Keratinocyte (primary cell): ENCODE measurements at regions not wholly inside any gene's neighbourhood (a gene's known extent, or its start where the extent isn't known, plus 50 kb on each side); places are given as distances from the start of the nearest gene placed in this dataset.
A peak's percentile ranks its signal among the peaks of the same experiment; 100 is the strongest.

ENCODE experiments used
- DNase-seq: peaks from one replicate; pipeline ENCODE4 v3.0.0-alpha.2; 2011; ENCODE audit warnings: low read depth, missing footprints, low spot score
- FAIRE-seq: peaks from 2 replicates; lab custom pipeline; 2011; peaks lifted over from hg19 to GRCh38; lab: Jason Lieb, UNC
- H2AFZ ChIP-seq: 2 replicates; pipeline ENCODE4 v1.6.0; 2012; ENCODE audit warnings: low read length, control low read depth, inconsistent platforms; ENCODE audit not compliant: control insufficient read depth
- H3K27ac ChIP-seq: 2 replicates; pipeline ENCODE4 v1.5.1; 2011; ENCODE audit warnings: low read length; ENCODE audit not compliant: control insufficient read depth, insufficient read depth
- H3K27me3 ChIP-seq: 3 replicates; pipeline ENCODE4 v1.6.0; 2011; ENCODE audit warnings: low read length; ENCODE audit not compliant: control insufficient read depth, insufficient read depth; ENCODE audit errors: extremely low read depth
- H3K36me3 ChIP-seq, 2 experiments: 2 replicates in 1 of 2; 3 replicates in 1 of 2; pipeline ENCODE4 v1.5.1; 2011; ENCODE audit warnings: low read length in 2 of 2, mild to moderate bottlenecking in 1 of 2; ENCODE audit not compliant: control insufficient read depth in 2 of 2, insufficient read depth in 2 of 2; ENCODE audit errors: extremely low read depth in 1 of 2
- H3K4me1 ChIP-seq: 3 replicates; pipeline ENCODE4 v1.5.1; 2011; ENCODE audit warnings: low read length; ENCODE audit not compliant: control insufficient read depth, insufficient read depth; ENCODE audit errors: extremely low read depth
- H3K4me2 ChIP-seq: 3 replicates; pipeline ENCODE4 v1.6.0; 2011; ENCODE audit warnings: low read depth, low read length; ENCODE audit not compliant: control insufficient read depth, insufficient read depth; ENCODE audit errors: extremely low read depth
- H3K4me3 ChIP-seq, 3 experiments: fragments of 200-600 bp in 1 of 3; sonication (generic) in 1 of 3; 2 replicates in 2 of 3; 3 replicates in 1 of 3; pipeline ENCODE4 v1.5.1; 2011 to 2016; ENCODE audit warnings: low read length in 3 of 3, mild to moderate bottlenecking in 3 of 3, control low read depth in 2 of 3, inconsistent platforms in 1 of 3, low read depth in 1 of 3, mixed read lengths in 1 of 3, mixed run types in 1 of 3, moderate library complexity in 1 of 3; ENCODE audit not compliant: control insufficient read depth in 2 of 3, insufficient read depth in 2 of 3; ENCODE audit errors: extremely low read depth in 1 of 3
- H3K79me2 ChIP-seq: 2 replicates; pipeline ENCODE4 v1.6.0; 2012; ENCODE audit warnings: low read length; ENCODE audit not compliant: control insufficient read depth, insufficient read depth
- H3K9ac ChIP-seq: 3 replicates; pipeline ENCODE4 v1.6.0; 2011; ENCODE audit warnings: low read length; ENCODE audit not compliant: control insufficient read depth, insufficient read depth; ENCODE audit errors: extremely low read depth
- H3K9me1 ChIP-seq: 3 replicates; pipeline ENCODE4 v1.6.0; 2011; ENCODE audit warnings: low read length; ENCODE audit not compliant: control insufficient read depth, insufficient read depth; ENCODE audit errors: extremely low read depth
- H3K9me3 ChIP-seq: 2 replicates; pipeline ENCODE4 v1.5.1; 2012; ENCODE audit warnings: low read depth, low read length; ENCODE audit not compliant: control insufficient read depth
- H4K20me1 ChIP-seq: 3 replicates; pipeline ENCODE4 v1.6.0; 2011; ENCODE audit warnings: low read length; ENCODE audit not compliant: control insufficient read depth, insufficient read depth; ENCODE audit errors: extremely low read depth
- CTCF ChIP-seq, 3 experiments: IDR thresholded peaks in 1 of 3; conservative IDR thresholded peaks in 1 of 3; optimal IDR thresholded peaks in 1 of 3; 2 replicates in 2 of 3; 3 replicates in 1 of 3; pipeline versions ENCODE3 to v1.5.1; 2011; ENCODE audit warnings: low read length in 3 of 3, mild to moderate bottlenecking in 3 of 3, moderate library complexity in 2 of 3, control low read depth in 1 of 3, inconsistent platforms in 1 of 3; ENCODE audit not compliant: insufficient read depth in 2 of 3; ENCODE audit errors: extremely low read depth in 1 of 3
- EZH2 ChIP-seq: IDR thresholded peaks from one replicate; pipeline ENCODE4 v1.6.1; 2012; ENCODE audit warnings: inconsistent platforms, mild to moderate bottlenecking, low read length, moderate library complexity
- dilution Hi-C: fragments of 300-500 bp; cut with MboI; formaldehyde crosslinking; loops from one replicate; pipeline ENCODE4 v1.7.0; 2020; ENCODE audit warnings: low sequenced_read_pairs; ENCODE audit not compliant: extremely low pct_ligation_motif_present

GRCh38 chr2:207385076-207385475 lies 144.7 kb upstream of the CREB1 start:
- H4K20me1 ChIP-seq, result no peaks in the 10 kb centered on the region
- H3K79me2 ChIP-seq, result no peaks in the 10 kb centered on the region
- TF ChIP-seq CTCF (optimal IDR thresholded peaks at IDR 0.05 in 1 of 3, IDR thresholded peaks at IDR 0.05 in 1 of 3, conservative IDR thresholded peaks at IDR 0.05 in 1 of 3; ENCODE audit: extremely low read depth in 1 of 3, insufficient read depth in 2 of 3, low read length in 3 of 3) (no peak), EZH2 (no peak)
- H3K27me3 ChIP-seq, result no peaks in the 10 kb centered on the region
- no peak for DNase-seq
- dilution Hi-C loops, result no loop called here
- no peak overlapping the region for H2AFZ ChIP-seq
- no peak overlapping the region for H3K9ac ChIP-seq
- no peak overlapping the region for H3K27ac ChIP-seq
- H3K4me2 ChIP-seq, result no peak overlapping the region
- peaks cover 8% of the 10 kb centered on the region for H3K4me1 ChIP-seq
- FAIRE-seq, result no peak
- no peaks in the 10 kb centered on the region for H3K36me3 ChIP-seq
- peaks cover 1% of the 10 kb centered on the region for H3K9me3 ChIP-seq
- no peak overlapping the region for H3K4me3 ChIP-seq
- H3K9me1 ChIP-seq, result no peaks in the 10 kb centered on the region

GRCh38 chr2:207385903-207386302 lies 143.9 kb upstream of the CREB1 start:
- Histone ChIP-seq H3K79me2 (no peaks in the 10 kb centered on the region), H3K9me3 (peaks cover 1% of the 10 kb centered on the region), H2AFZ (no peak overlapping the region), H4K20me1 (no peaks in the 10 kb centered on the region), H3K27me3 (no peaks in the 10 kb centered on the region), H3K9me1 (no peaks in the 10 kb centered on the region), H3K36me3 (no peaks in the 10 kb centered on the region), H3K4me2 (no peak overlapping the region), H3K9ac (no peak overlapping the region), H3K4me3 (no peak overlapping the region), H3K4me1 (peaks cover 8% of the 10 kb centered on the region), H3K27ac (no peak overlapping the region)
- dilution Hi-C loops, result no loop called here
- TF ChIP-seq EZH2, result no peak
- no peak for DNase-seq
- peak; percentile 29 for FAIRE-seq

GRCh38 chr2:207387001-207387571 lies 142.7 kb upstream of the CREB1 start:
- no peak overlapping the region for H3K9ac ChIP-seq
- FAIRE-seq (peak; percentile 23), DNase-seq (no peak)
- no peaks in the 10 kb centered on the region for H3K9me1 ChIP-seq
- no peak overlapping the region for H3K4me3 ChIP-seq
- no peaks in the 10 kb centered on the region for H3K79me2 ChIP-seq
- H3K4me2 ChIP-seq, result no peak overlapping the region
- dilution Hi-C loops, result no loop called here
- no peaks in the 10 kb centered on the region for H3K9me3 ChIP-seq
- peaks cover 8% of the 10 kb centered on the region for H3K4me1 ChIP-seq
- no peaks in the 10 kb centered on the region for H3K27me3 ChIP-seq
- H2AFZ ChIP-seq, result no peak overlapping the region
- no peaks in the 10 kb centered on the region for H3K36me3 ChIP-seq
- no peak overlapping the region for H3K27ac ChIP-seq
- TF ChIP-seq CTCF (optimal IDR thresholded peaks at IDR 0.05 in 1 of 3, IDR thresholded peaks at IDR 0.05 in 1 of 3, conservative IDR thresholded peaks at IDR 0.05 in 1 of 3; ENCODE audit: extremely low read depth in 1 of 3, insufficient read depth in 2 of 3, low read length in 3 of 3), result no peak
- no peak for TF ChIP-seq EZH2
- no peaks in the 10 kb centered on the region for H4K20me1 ChIP-seq
